SK-N-SH (cell line): ENCODE measurements at regions not wholly inside any gene's neighbourhood (a gene's known extent, or its start where the extent isn't known, plus 50 kb on each side); places are given as distances from the start of the nearest gene placed in this dataset.

Experiments used
- CTCF ChIA-PET: fragments of 300-600, 350-600 bp; formaldehyde crosslinking; extraction: SDS; loops from one replicate; lab custom pipeline; 2021; lab: Yijun Ruan, JAX
- POLR2A ChIA-PET: fragments of 350-600 bp; sonication (Branson Sonifier 250); formaldehyde crosslinking; extraction: SDS; loops from one replicate; lab custom pipeline; 2020; ENCODE audit warnings: antibody characterized with exemption, inconsistent platforms; lab: Yijun Ruan, JAX
- DNase-seq: peaks from one replicate; pipeline ENCODE4 v3.0.0; 2012
- H2AFZ ChIP-seq: fragments of 200-600 bp; sonication (generic); 2 replicates; pipeline ENCODE4 v1.8.1; 2016; ENCODE audit warnings: antibody characterized with exemption, mild to moderate bottlenecking, low read depth
- H3F3A ChIP-seq: fragments of 200-600 bp; sonication (generic); replicated peaks from 2 replicates; pipeline ENCODE3; 2016; ENCODE audit warnings: antibody characterized with exemption, mild to moderate bottlenecking; ENCODE audit not compliant: insufficient read depth
- H3K27ac ChIP-seq, 2 experiments: fragments of 200-500 bp in 1 of 2; fragments of 200-600 bp in 1 of 2; sonication (Bioruptor generic) in 1 of 2; sonication (generic), shearing (Covaris generic) in 1 of 2; 2 replicates each; pipeline versions ENCODE4 v1.5.1 to v1.6.1; 2014 to 2016; ENCODE audit warnings: low read depth in 2 of 2, inconsistent platforms in 1 of 2, low read length in 1 of 2, mild to moderate bottlenecking in 1 of 2, mixed read lengths in 1 of 2
- H3K27me3 ChIP-seq: fragments of 200-600 bp; sonication (generic), shearing (Covaris generic); 2 replicates; pipeline ENCODE4 v1.6.1; 2016; ENCODE audit warnings: mixed run types; ENCODE audit not compliant: insufficient read depth
- H3K36me3 ChIP-seq, 2 experiments: fragments of 200-500 bp in 1 of 2; fragments of 200-600 bp in 1 of 2; sonication (Bioruptor generic) in 1 of 2; sonication (generic) in 1 of 2; replicated peaks in 1 of 2; 2 replicates each; pipeline versions ENCODE3 to v1.5.1; 2014 to 2016; ENCODE audit warnings: low read length in 1 of 2, mild to moderate bottlenecking in 1 of 2; ENCODE audit not compliant: insufficient read depth in 2 of 2, control insufficient read depth in 1 of 2
- H3K4me1 ChIP-seq, 2 experiments: fragments of 200-500 bp in 1 of 2; fragments of 200-600 bp in 1 of 2; sonication (Bioruptor generic) in 1 of 2; sonication (generic), shearing (Covaris generic) in 1 of 2; 2 replicates each; pipeline versions ENCODE4 v1.5.1 to v1.6.1; 2014 to 2016; ENCODE audit warnings: low read depth in 1 of 2, low read length in 1 of 2, mixed run types in 1 of 2; ENCODE audit not compliant: insufficient read depth in 2 of 2, control insufficient read depth in 1 of 2
- H3K4me2 ChIP-seq: fragments of 200-600 bp; sonication (generic), shearing (Covaris generic); 2 replicates; pipeline ENCODE4 v1.6.1; 2017; ENCODE audit warnings: mixed run types
- H3K4me3 ChIP-seq, 2 experiments: fragments of 200-500 bp in 1 of 2; fragments of 200-600 bp in 1 of 2; sonication (Bioruptor generic) in 1 of 2; sonication (generic), shearing (Covaris generic) in 1 of 2; 2 replicates each; pipeline versions ENCODE4 v1.5.1 to v1.8.1; 2014 to 2016; ENCODE audit warnings: low read depth in 2 of 2, inconsistent platforms in 1 of 2, low read length in 1 of 2, mild to moderate bottlenecking in 1 of 2, mixed read lengths in 1 of 2, moderate library complexity in 1 of 2
- H3K79me2 ChIP-seq: fragments of 200-600 bp; sonication (generic); 2 replicates; pipeline ENCODE4 v1.8.1; 2017; ENCODE audit warnings: mild to moderate bottlenecking; ENCODE audit not compliant: insufficient read depth
- H3K9ac ChIP-seq: fragments of 200-600 bp; sonication (generic); 2 replicates; pipeline ENCODE4 v1.6.1; 2017; ENCODE audit warnings: mixed run types
- H3K9me2 ChIP-seq: fragments of 200-600 bp; sonication (generic); 2 replicates; pipeline ENCODE4 v1.6.1; 2017; ENCODE audit warnings: mixed run types
- H3K9me3 ChIP-seq: fragments of 200-600 bp; sonication (generic); 2 replicates; pipeline ENCODE4 v1.6.1; 2017; ENCODE audit warnings: mixed run types, mild to moderate bottlenecking, moderate library complexity
- H4K20me1 ChIP-seq: fragments of 200-600 bp; sonication (generic); 2 replicates; pipeline ENCODE4 v1.6.1; 2017; ENCODE audit warnings: mild to moderate bottlenecking, mixed run types; ENCODE audit not compliant: insufficient read depth
- CHD2 ChIP-seq: fragments of 150-350 bp; IDR thresholded peaks from 2 replicates; pipeline ENCODE4 v1.6.1; 2018; ENCODE audit warnings: low read length; ENCODE audit not compliant: partially characterized antibody
- CTCF ChIP-seq: fragments of 200-600 bp; sonication (generic); IDR thresholded peaks from 2 replicates; pipeline ENCODE4 v1.6.1; 2017; ENCODE audit warnings: antibody characterized with exemption, mild to moderate bottlenecking, moderate library complexity
- EP300 ChIP-seq, 2 experiments: IDR thresholded peaks; 2 replicates each; pipeline versions ENCODE4 v1.4.0 to v1.6.1; 2012; ENCODE audit warnings: borderline replicate concordance in 1 of 2, low read depth in 1 of 2, low read length in 1 of 2
- GATA2 ChIP-seq: sonication (generic); formaldehyde crosslinking; IDR thresholded peaks from 2 replicates; pipeline ENCODE4 v1.5.0; 2020; ENCODE audit warnings: mild to moderate bottlenecking, missing genetic modification reagents
- MXI1 ChIP-seq: IDR thresholded peaks from 2 replicates; pipeline ENCODE4 v1.6.1; 2012; ENCODE audit warnings: mild to moderate bottlenecking, low read depth, low read length, improper control_type of control experiment
- PBX3 ChIP-seq: IDR thresholded peaks from 2 replicates; pipeline ENCODE4; 2012
- SIN3A ChIP-seq: IDR thresholded peaks from 2 replicates; pipeline ENCODE4 v1.6.1; 2012; ENCODE audit warnings: low read depth, mild to moderate bottlenecking, low read length, moderate library complexity, borderline replicate concordance
- TAF1 ChIP-seq: IDR thresholded peaks from 2 replicates; pipeline ENCODE4 v1.6.1; 2012; ENCODE audit warnings: low read depth, mild to moderate bottlenecking, low read length, moderate library complexity, borderline replicate concordance
- TCF12 ChIP-seq: IDR thresholded peaks from 2 replicates; pipeline ENCODE4 v1.4.0; 2012
- TEAD4 ChIP-seq: IDR thresholded peaks from 2 replicates; pipeline ENCODE4 v1.4.0; 2012; ENCODE audit warnings: mild to moderate bottlenecking, borderline replicate concordance; ENCODE audit not compliant: insufficient read depth
- YY1 ChIP-seq: IDR thresholded peaks from 2 replicates; pipeline ENCODE4 v1.4.0; 2012; ENCODE audit warnings: low read depth, mild to moderate bottlenecking
- ZBTB33 ChIP-seq: IDR thresholded peaks from 2 replicates; pipeline ENCODE4 v1.4.0; 2012; ENCODE audit warnings: low read depth, borderline replicate concordance
- WGBS: methylation state at CpG from one replicate; pipeline ENCODE4 v1.1.6; 2017; ENCODE audit warnings: low lambda C conversion rate; 5-methylcytosine and 5-hydroxymethylcytosine counted together

GRCh38 chr15:62409466-62409865 lies 244.4 kb upstream of the C2CD4B start:
- Histone ChIP-seq H3K4me1 (peaks cover 8 to 29% of the 10 kb centered on the region in 2 experiments; a peak in 2 of 4 replicates), H3K9ac (no peak overlapping the region), H3F3A (no peaks in the 10 kb centered on the region), H3K36me3 (no peaks in the 10 kb centered on the region), H3K27ac (no peak overlapping the region), H3K9me3 (no peaks in the 10 kb centered on the region), H2AFZ (no peak overlapping the region), H3K9me2 (no peaks in the 10 kb centered on the region), H3K4me3 (no peak overlapping the region), H3K4me2 (no peak overlapping the region), H4K20me1 (peaks cover 6% of the 10 kb centered on the region; the same call in 1 of the 2 replicates), H3K79me2 (peaks cover 55% of the 10 kb centered on the region), H3K27me3 (no peaks in the 10 kb centered on the region)
- CTCF ChIA-PET = interaction anchor here (0.6 kb wide), 1 partner anchor 103 kb away, joined by 3 read pairs; no protein-coding TSS in a partner anchor
- POLR2A ChIA-PET = no interaction called here
- no peak for TF ChIP-seq TAF1
- TF ChIP-seq TEAD4 = no peak
- no peak for TF ChIP-seq CHD2
- TF ChIP-seq PBX3 = no peak
- TF ChIP-seq ZBTB33 = no peak
- TF ChIP-seq TCF12 = peak; percentile 30; the same call in 1 of the 2 replicates
- no peak for DNase-seq

- Histone ChIP-seq H3K36me3 (no peaks in the 10 kb centered on the region), H3F3A (no peaks in the 10 kb centered on the region), H2AFZ (no peak overlapping the region), H3K27ac (peak overlapping the region in 1 of 2 experiments; percentile 40; a peak in 1 of 4 replicates), H3K9me2 (no peaks in the 10 kb centered on the region), H3K9me3 (no peaks in the 10 kb centered on the region), H3K4me2 (no peak overlapping the region), H3K79me2 (peaks cover 71% of the 10 kb centered on the region), H3K27me3 (no peaks in the 10 kb centered on the region), H3K4me1 (peaks cover 20 to 22% of the 10 kb centered on the region in 2 experiments; a peak in 3 of 4 replicates), H4K20me1 (peaks cover 6% of the 10 kb centered on the region; the same call in 1 of the 2 replicates), H3K4me3 (no peak overlapping the region), H3K9ac (no peak overlapping the region)
- POLR2A ChIA-PET = no interaction called here
- CTCF ChIA-PET = interaction anchor here (1.0 kb wide), 1 partner anchor 10 kb away, joined by 3 read pairs; no protein-coding TSS in a partner anchor
- 90% methylated on average over 5 of the region's 5 CpGs for WGBS
- no peak for DNase-seq
- TF ChIP-seq GATA2 (CRISPR knock-in tag) (no peak), ZBTB33 (no peak), MXI1 (no peak), EP300 (IDR thresholded peaks at IDR 0.05; ENCODE audit: borderline replicate concordance in 1 of 2, low read depth in 1 of 2, low read length in 1 of 2) (no peak), YY1 (no peak), CTCF (no peak), SIN3A (no peak)
Measured at GRCh38 chr15:62412686-62413085, 247.6 kb upstream of the C2CD4B start.
